Cardiac muscle cell (in vitro differentiated cells and primary cell): ENCODE measurements at regions not wholly inside any gene's neighbourhood (a gene's known extent, or its start where the extent isn't known, plus 50 kb on each side); places are given as distances from the start of the nearest gene placed in this dataset.

ENCODE experiments used
- DNase-seq, 2 donors: peaks; one replicate each; pipeline versions ENCODE4 v3.0.0 to v3.0.0-alpha.2; 2010 to 2017; ENCODE audit warnings: low read depth in 1 of 2, low spot score in 1 of 2
- H3K27ac ChIP-seq: fragments of 200-600 bp; sonication (generic); 2 replicates; pipeline ENCODE4 v1.5.1; 2016
- H3K27me3 ChIP-seq: fragments of 200-600 bp; sonication (generic); 2 replicates; pipeline ENCODE4 v1.6.0; 2016; ENCODE audit warnings: control low read depth
- H3K36me3 ChIP-seq: fragments of 200-600 bp; sonication (generic); 2 replicates; pipeline ENCODE4 v1.5.1; 2016; ENCODE audit warnings: control low read depth
- H3K4me1 ChIP-seq: fragments of 200-600 bp; sonication (generic); 2 replicates; pipeline ENCODE4 v1.8.1; 2017; ENCODE audit warnings: low read depth, mild to moderate bottlenecking, mixed run types
- H3K4me3 ChIP-seq: fragments of 200-600 bp; sonication (generic); 2 replicates; pipeline ENCODE4 v1.5.1; 2016; ENCODE audit warnings: mild to moderate bottlenecking
- H3K9me3 ChIP-seq: fragments of 200-600 bp; sonication (generic); 2 replicates; pipeline ENCODE4 v1.5.1; 2017; ENCODE audit warnings: low read depth, mild to moderate bottlenecking, control low read depth
- TF ChIP-seq, protein P1 (sequence below): IDR thresholded peaks from 2 replicates; pipeline ENCODE4 v1.5.1; 2012; ENCODE audit warnings: low read depth, mild to moderate bottlenecking, low read length

DNA sequence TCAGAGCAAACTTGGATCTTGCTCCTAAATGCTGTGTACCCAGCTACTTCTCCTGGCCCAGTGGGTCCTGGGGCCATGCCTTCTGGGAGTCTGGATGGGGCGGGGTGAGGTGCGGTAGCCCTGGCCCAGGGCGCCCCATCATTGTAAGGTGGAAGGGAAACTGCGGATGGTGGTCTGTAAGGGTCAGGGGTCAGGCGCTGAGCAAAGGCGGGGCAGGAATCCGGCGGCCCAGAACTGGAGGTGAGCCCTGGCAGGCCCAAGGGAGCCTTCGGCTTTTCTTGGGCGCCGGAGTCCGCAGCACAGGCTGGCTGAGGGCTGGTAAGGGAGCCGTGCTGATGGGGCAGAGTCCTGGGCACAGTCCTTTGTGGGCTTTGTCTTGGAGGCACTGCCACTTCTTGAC lies 66.5 kb upstream of the CTBP2 start:
- no peaks in the 10 kb centered on the region for H3K4me1 ChIP-seq
- no peaks in the 10 kb centered on the region for H3K27me3 ChIP-seq
- TF ChIP-seq, protein P1, sequence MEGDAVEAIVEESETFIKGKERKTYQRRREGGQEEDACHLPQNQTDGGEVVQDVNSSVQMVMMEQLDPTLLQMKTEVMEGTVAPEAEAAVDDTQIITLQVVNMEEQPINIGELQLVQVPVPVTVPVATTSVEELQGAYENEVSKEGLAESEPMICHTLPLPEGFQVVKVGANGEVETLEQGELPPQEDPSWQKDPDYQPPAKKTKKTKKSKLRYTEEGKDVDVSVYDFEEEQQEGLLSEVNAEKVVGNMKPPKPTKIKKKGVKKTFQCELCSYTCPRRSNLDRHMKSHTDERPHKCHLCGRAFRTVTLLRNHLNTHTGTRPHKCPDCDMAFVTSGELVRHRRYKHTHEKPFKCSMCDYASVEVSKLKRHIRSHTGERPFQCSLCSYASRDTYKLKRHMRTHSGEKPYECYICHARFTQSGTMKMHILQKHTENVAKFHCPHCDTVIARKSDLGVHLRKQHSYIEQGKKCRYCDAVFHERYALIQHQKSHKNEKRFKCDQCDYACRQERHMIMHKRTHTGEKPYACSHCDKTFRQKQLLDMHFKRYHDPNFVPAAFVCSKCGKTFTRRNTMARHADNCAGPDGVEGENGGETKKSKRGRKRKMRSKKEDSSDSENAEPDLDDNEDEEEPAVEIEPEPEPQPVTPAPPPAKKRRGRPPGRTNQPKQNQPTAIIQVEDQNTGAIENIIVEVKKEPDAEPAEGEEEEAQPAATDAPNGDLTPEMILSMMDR: no peak
- no peak for DNase-seq
- H3K4me3 ChIP-seq: no peak overlapping the region
- H3K9me3 ChIP-seq: no peaks in the 10 kb centered on the region
- no peak overlapping the region for H3K27ac ChIP-seq
- no peaks in the 10 kb centered on the region for H3K36me3 ChIP-seq

DNA sequence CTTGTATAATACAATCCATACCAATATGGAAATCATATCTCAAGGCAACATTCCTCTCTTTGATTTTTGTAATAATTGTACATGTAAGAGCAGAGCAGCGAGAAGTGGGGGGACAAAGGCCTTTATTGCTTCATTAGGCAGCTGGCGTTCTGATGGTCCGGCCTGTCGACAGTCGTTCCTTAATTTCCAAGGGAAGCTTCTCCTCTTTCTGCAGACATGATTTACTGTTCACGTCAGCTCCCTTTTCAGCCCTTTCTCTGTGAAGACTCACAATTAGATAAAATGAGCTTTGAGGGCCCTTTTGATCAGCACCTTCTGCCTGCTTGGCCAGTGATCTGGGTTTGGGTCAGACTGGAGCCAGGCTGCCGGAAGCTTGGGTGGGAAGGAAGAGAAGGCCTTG lies 65.6 kb upstream of the CTBP2 start:
- DNase-seq: no peak
- Histone ChIP-seq H3K27ac (no peak overlapping the region), H3K36me3 (no peaks in the 10 kb centered on the region), H3K9me3 (no peaks in the 10 kb centered on the region), H3K27me3 (no peaks in the 10 kb centered on the region), H3K4me1 (no peaks in the 10 kb centered on the region), H3K4me3 (no peak overlapping the region)
- TF ChIP-seq, protein P1: no peak

DNA sequence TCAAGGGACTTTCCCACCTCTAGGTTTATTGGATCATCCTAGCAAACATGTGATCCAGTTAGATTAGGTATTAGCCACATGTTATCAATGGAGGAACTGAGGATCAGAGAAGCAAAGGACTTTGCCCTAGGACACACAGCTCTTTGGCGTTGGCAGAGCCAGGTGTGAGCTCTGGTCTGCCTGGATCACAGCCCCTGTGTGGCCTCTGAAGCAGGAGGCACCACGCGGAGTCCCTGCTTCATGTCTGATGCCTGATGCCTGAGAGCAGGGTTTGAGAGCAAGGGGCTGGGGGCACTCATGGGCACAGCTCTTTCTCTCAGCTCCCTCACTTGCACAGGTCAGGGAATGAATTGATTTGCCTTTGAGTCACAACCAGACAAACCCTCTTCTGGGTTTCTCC lies 64.7 kb upstream of the CTBP2 start:
- H3K4me3 ChIP-seq: no peak overlapping the region
- DNase-seq: no peak

DNA sequence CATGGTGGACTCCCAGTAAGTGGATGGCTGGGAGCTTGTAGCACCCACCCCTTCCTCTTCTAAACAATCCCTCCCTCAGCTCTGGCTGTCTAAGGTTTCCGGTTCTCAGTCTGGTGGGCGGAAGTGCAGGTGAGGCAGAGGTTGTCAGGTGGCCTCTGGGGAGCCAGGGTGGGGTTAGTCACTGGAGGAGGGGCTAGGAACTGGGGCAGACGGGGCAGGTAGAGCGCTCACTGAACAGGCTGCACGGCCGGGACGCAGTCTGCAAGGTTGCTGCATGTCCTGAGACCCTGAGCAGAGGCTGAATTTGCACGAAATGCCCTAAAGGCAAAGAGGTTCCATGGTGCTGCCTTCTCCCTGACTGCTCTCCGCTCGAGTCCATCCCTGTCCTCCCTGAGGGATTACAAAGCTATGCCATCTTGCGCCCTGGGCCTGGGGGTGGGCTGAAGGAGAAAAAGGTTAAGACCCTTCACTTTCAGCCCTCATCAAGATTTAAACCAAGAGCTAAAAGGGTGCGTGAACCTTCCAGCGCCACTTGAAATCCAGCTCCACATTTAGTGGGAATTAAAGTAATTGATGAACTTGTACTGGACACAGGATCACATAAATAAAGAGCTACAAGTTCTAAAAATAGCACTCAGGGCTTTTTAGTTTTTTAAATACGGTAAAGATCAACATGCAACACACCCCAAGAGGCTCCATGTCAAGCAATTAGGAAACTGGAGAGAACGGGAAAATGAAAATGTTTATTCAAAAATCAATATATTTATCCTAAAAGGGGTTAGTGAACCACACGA lies 62.3 kb upstream of the CTBP2 start:
- no peaks in the 10 kb centered on the region for H3K4me1 ChIP-seq
- TF ChIP-seq, protein P1: no peak
- no peak for DNase-seq
- no peaks in the 10 kb centered on the region for H3K9me3 ChIP-seq
- H3K27ac ChIP-seq: no peak overlapping the region
- H3K27me3 ChIP-seq: no peaks in the 10 kb centered on the region
- H3K4me3 ChIP-seq: no peak overlapping the region
- H3K36me3 ChIP-seq: no peaks in the 10 kb centered on the region

More for the DNA sequence above, 64.7 kb upstream of the CTBP2 start:
- H3K27ac ChIP-seq: no peak overlapping the region
- TF ChIP-seq, protein P1: no peak
- no peaks in the 10 kb centered on the region for H3K4me1 ChIP-seq
- H3K9me3 ChIP-seq: no peaks in the 10 kb centered on the region
- no peaks in the 10 kb centered on the region for H3K36me3 ChIP-seq
- no peaks in the 10 kb centered on the region for H3K27me3 ChIP-seq

DNA sequence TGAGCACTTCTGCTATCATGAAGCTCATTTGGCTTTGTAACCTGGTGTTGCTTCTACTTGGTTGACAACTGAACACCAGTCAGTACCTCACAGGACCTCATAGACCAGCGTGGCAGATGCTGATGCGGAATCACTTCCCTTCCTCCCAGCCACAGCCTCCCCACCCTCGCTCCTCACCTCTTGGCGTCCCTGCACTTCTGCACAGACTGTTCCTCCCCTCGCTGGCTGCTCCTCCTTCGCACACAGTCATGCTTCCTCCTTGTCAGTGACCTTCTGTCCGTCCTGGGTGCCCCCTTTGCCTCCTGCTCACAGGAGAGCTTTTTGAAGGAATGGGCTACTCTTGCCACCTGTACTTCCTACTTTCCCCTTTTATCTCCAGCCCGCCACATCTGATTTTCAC lies 61.4 kb upstream of the CTBP2 start:
- no peak for DNase-seq
- TF ChIP-seq, protein P1: no peak
- no peaks in the 10 kb centered on the region for H3K36me3 ChIP-seq

More for the DNA sequence above, 61.4 kb upstream of the CTBP2 start:
- H3K27ac ChIP-seq: no peak overlapping the region
- no peaks in the 10 kb centered on the region for H3K4me1 ChIP-seq
- H3K9me3 ChIP-seq: no peaks in the 10 kb centered on the region
- no peak overlapping the region for H3K4me3 ChIP-seq
- no peaks in the 10 kb centered on the region for H3K27me3 ChIP-seq
